HepG2 (cell line): ENCODE measurements at regions not wholly inside any gene's neighbourhood (a gene's known extent, or its start where the extent isn't known, plus 50 kb on each side); places are given as distances from the start of the nearest gene placed in this dataset.

Experiments
- ATAC-seq: fragments of 200-7000 bp; cut with Tn5 transposase; 3 replicates; pipeline ENCODE4 v1.9.1; 2020; ENCODE audit warnings: mild to moderate bottlenecking, moderate library complexity
- BruUV-seq: library from RNA; stranded (reverse); fragments of 400-500 nt; replicated peaks from 2 replicates; lab custom pipeline; 2021; lab: Mats Ljungman, UMichigan
- CTCF ChIA-PET: fragments of 300-600 bp; formaldehyde crosslinking; extraction: SDS; loops from one replicate; lab custom pipeline; 2021; ENCODE audit warnings: low total read pairs, inconsistent platforms, low intra/inter-chr PET ratio; lab: Yijun Ruan, JAX
- POLR2A ChIA-PET: fragments of 350-600 bp; sonication (Branson Sonifier 250); formaldehyde crosslinking; loops from one replicate; lab custom pipeline; 2020; ENCODE audit warnings: antibody characterized with exemption, inconsistent platforms; lab: Yijun Ruan, JAX
- DNase-seq: peaks from one replicate; pipeline ENCODE4 v3.0.0-alpha.2; 2015; ENCODE audit warnings: low spot score
- FAIRE-seq: peaks from 3 replicates; lab custom pipeline; 2011; peaks lifted over from hg19 to GRCh38; lab: Jason Lieb, UNC
- H2AFZ ChIP-seq: one replicate; pipeline ENCODE4 v1.6.1; 2011; ENCODE audit warnings: low read length, inconsistent platforms
- H3K27ac ChIP-seq: fragments of 300-600 bp; 3 replicates; pipeline ENCODE4 v1.8.0; 2011; ENCODE audit warnings: mixed run types, mild to moderate bottlenecking, mixed read lengths, low read length, inconsistent platforms; ENCODE audit not compliant: insufficient read depth; ENCODE audit errors: extremely low read length
- H3K27me3 ChIP-seq, 2 experiments: fragments of 200-600 bp in 1 of 2; 2 replicates in 1 of 2; 3 replicates in 1 of 2; pipeline versions ENCODE4 v1.6.0 to v1.8.0; 2011; ENCODE audit warnings: low read length in 2 of 2, mild to moderate bottlenecking in 2 of 2, moderate library complexity in 2 of 2, inconsistent platforms in 1 of 2; ENCODE audit not compliant: insufficient read depth in 2 of 2, control insufficient read depth in 1 of 2
- H3K36me3 ChIP-seq, 2 experiments: fragments of 200-600 bp in 1 of 2; replicated peaks in 1 of 2; 2 replicates in 1 of 2; 3 replicates in 1 of 2; pipeline versions ENCODE4 v1.5.1 to v1.8.0; 2011; ENCODE audit warnings: low read length in 2 of 2, inconsistent platforms in 1 of 2; ENCODE audit not compliant: insufficient read depth in 2 of 2, control insufficient read depth in 1 of 2
- H3K4me1 ChIP-seq: 2 replicates; pipeline ENCODE4 v1.5.1; 2012; ENCODE audit warnings: low read length, inconsistent platforms; ENCODE audit not compliant: insufficient read depth
- H3K4me2 ChIP-seq: 2 replicates; pipeline ENCODE4 v1.6.0; 2011; ENCODE audit warnings: low read depth, low read length, inconsistent platforms
- H3K4me3 ChIP-seq, 3 experiments: fragments of 200-600 bp in 1 of 3; sonication (generic), shearing (Covaris generic) in 1 of 3; replicated peaks in 1 of 3; 2 replicates each; pipeline ENCODE4 v1.5.1; 2011 to 2016; ENCODE audit warnings: low read length in 3 of 3, inconsistent platforms in 2 of 3, low read depth in 2 of 3, mild to moderate bottlenecking in 2 of 3, control low read depth in 1 of 3, mixed read lengths in 1 of 3; ENCODE audit not compliant: insufficient read depth in 1 of 3
- H3K79me2 ChIP-seq: one replicate; pipeline ENCODE4 v1.6.1; 2011; ENCODE audit warnings: low read length, inconsistent platforms; ENCODE audit not compliant: insufficient read depth
- H3K9ac ChIP-seq: 2 replicates; pipeline ENCODE4 v1.6.0; 2011; ENCODE audit warnings: mild to moderate bottlenecking, low read depth, low read length, inconsistent platforms; ENCODE audit not compliant: insufficient read depth
- H3K9me3 ChIP-seq: 2 replicates; pipeline ENCODE4 v1.5.1; 2012; ENCODE audit warnings: mild to moderate bottlenecking, low read length
- H4K20me1 ChIP-seq: 2 replicates; pipeline ENCODE4 v1.6.0; 2011; ENCODE audit warnings: inconsistent platforms, mild to moderate bottlenecking, low read length, moderate library complexity; ENCODE audit not compliant: insufficient read depth
- DZIP1 ChIP-seq: sonication (generic); formaldehyde crosslinking; IDR thresholded peaks from 2 replicates; pipeline ENCODE4 v1.5.0; 2020; ENCODE audit warnings: mild to moderate bottlenecking, missing genetic modification reagents
- ETS1 ChIP-seq: sonication (generic); formaldehyde crosslinking; IDR thresholded peaks from 2 replicates; pipeline ENCODE4 v1.4.0; 2020; ENCODE audit warnings: missing genetic modification reagents
- MTF1 ChIP-seq: sonication (generic); formaldehyde crosslinking; IDR thresholded peaks from 2 replicates; pipeline ENCODE4 v1.5.0; 2020; ENCODE audit warnings: missing genetic modification reagents
- NFIB ChIP-seq: sonication (generic); formaldehyde crosslinking; IDR thresholded peaks from 2 replicates; pipeline ENCODE4 v1.9.0; 2021; ENCODE audit warnings: missing genetic modification reagents, mild to moderate bottlenecking, borderline replicate concordance
- NFYC ChIP-seq: IDR thresholded peaks from 2 replicates; pipeline ENCODE4 v1.6.1; 2016; ENCODE audit warnings: missing genetic modification reagents, missing compliant biosample characterization
- TBP ChIP-seq: sonication (generic); formaldehyde crosslinking; IDR thresholded peaks from 2 replicates; pipeline ENCODE4 v1.5.0; 2020; ENCODE audit warnings: missing genetic modification reagents
- ZBTB20 ChIP-seq: sonication (generic); formaldehyde crosslinking; IDR thresholded peaks from 2 replicates; pipeline ENCODE4 v1.8.1; 2023; ENCODE audit warnings: missing genetic modification reagents, low read depth, mild to moderate bottlenecking, borderline replicate concordance
- ZKSCAN1 ChIP-seq: fragments of 150-350 bp; IDR thresholded peaks from 2 replicates; pipeline ENCODE4 v1.6.1; 2014; ENCODE audit warnings: low read length
- ZNF232 ChIP-seq: sonication (generic); formaldehyde crosslinking; IDR thresholded peaks from 2 replicates; pipeline ENCODE4 v1.4.0; 2020; ENCODE audit warnings: missing genetic modification reagents, borderline replicate concordance
- ZNF431 ChIP-seq: sonication (generic); formaldehyde crosslinking; IDR thresholded peaks from 2 replicates; pipeline ENCODE4 v1.9.0; 2022; ENCODE audit warnings: missing genetic modification reagents, low read depth, mild to moderate bottlenecking, borderline replicate concordance
- ZNF746 ChIP-seq: sonication (generic); formaldehyde crosslinking; IDR thresholded peaks from 2 replicates; pipeline ENCODE4 v1.8.0; 2022; ENCODE audit warnings: mild to moderate bottlenecking, missing genetic modification reagents
- ZSCAN30 ChIP-seq: sonication (generic); formaldehyde crosslinking; IDR thresholded peaks from 2 replicates; pipeline ENCODE4 v1.5.0; 2020; ENCODE audit warnings: mild to moderate bottlenecking, missing genetic modification reagents
- WGBS: methylation state at CpG from one replicate; pipeline ENCODE4 v1.1.6; 2017; ENCODE audit warnings: low lambda C conversion rate; 5-methylcytosine and 5-hydroxymethylcytosine counted together
- in situ Hi-C: cut with HindIII; loops from 2 replicates; pipeline ENCODE4 v1.10.0; 2017; ENCODE audit warnings: low pct_unique_long_range_greater_than_20kb; ENCODE audit not compliant: extremely low pct_ligation_motif_present
- intact Hi-C: fragments of 100-400 bp; cut with micrococcal nuclease; formaldehyde crosslinking; loops from one replicate; pipeline ENCODE4 v1.10.0; 2022; ENCODE audit not compliant: unreplicated experiment

- intact Hi-C loops, result no loop called here
- ATAC-seq, result no peak
- CTCF ChIA-PET, result no interaction called here
- FAIRE-seq, result no peak
- in situ Hi-C loops, result no loop called here
- H3K9ac ChIP-seq, result no peak overlapping the region
- no peak for TF ChIP-seq ETS1 (CRISPR knock-in tag)
- no peak for TF ChIP-seq ZKSCAN1
- TF ChIP-seq NFIB (CRISPR knock-in tag), result no peak
- no peak for TF ChIP-seq ZNF431 (CRISPR knock-in tag)
- no peak for TF ChIP-seq ZBTB20 (CRISPR knock-in tag)
- no peak for TF ChIP-seq ZNF746 (CRISPR knock-in tag)
- no peak for TF ChIP-seq ZNF232 (CRISPR knock-in tag)
- TF ChIP-seq TBP (CRISPR knock-in tag), result no peak
- no peak for TF ChIP-seq DZIP1 (CRISPR knock-in tag)
- TF ChIP-seq NFYC, result no peak
- TF ChIP-seq ZSCAN30 (CRISPR knock-in tag), result no peak
- TF ChIP-seq MTF1 (CRISPR knock-in tag), result no peak
- H3K4me2 ChIP-seq, result no peak overlapping the region
- no peaks in the 10 kb centered on the region for H3K9me3 ChIP-seq
- no peaks in the 10 kb centered on the region for H3K79me2 ChIP-seq
- H3K4me3 ChIP-seq, result no peak overlapping the region
- WGBS, result 62% methylated on average over 10 of the region's 16 CpGs
- H3K36me3 ChIP-seq, result no peaks in the 10 kb centered on the region
- no peak overlapping the region for H3K27ac ChIP-seq
- POLR2A ChIA-PET, result no interaction called here
- H3K4me1 ChIP-seq, result peaks cover 31% of the 10 kb centered on the region
- no peak for DNase-seq
- H4K20me1 ChIP-seq, result no peaks in the 10 kb centered on the region
- H2AFZ ChIP-seq, result no peak overlapping the region
- BruUV-seq, result no TSS peak
- peaks cover 2 to 4% of the 10 kb centered on the region in 2 experiments; a peak in 1 of 5 replicates for H3K27me3 ChIP-seq
These were observed 80.3 kb upstream of the LHX1 start for GRCh38 chr17:36856903-36857381.
